SU-DHL-6 (cell line): ENCODE measurements at regions not wholly inside any gene's neighbourhood (a gene's known extent, or its start where the extent isn't known, plus 50 kb on each side); places are given as distances from the start of the nearest gene placed in this dataset.

ENCODE experiments used
- H2AFZ ChIP-seq: fragments of 200-600 bp; sonication (generic); 2 replicates; pipeline ENCODE4 v1.6.1; 2014; ENCODE audit warnings: low read depth, mild to moderate bottlenecking, moderate library complexity, mixed read lengths, antibody characterized with exemption, low read length; ENCODE audit not compliant: severe bottlenecking
- H3F3A ChIP-seq: fragments of 200-600 bp; shearing (Covaris generic); 2 replicates; pipeline ENCODE4 v1.6.0; 2016; ENCODE audit warnings: antibody characterized with exemption, mild to moderate bottlenecking; ENCODE audit not compliant: insufficient read depth
- H3K27ac ChIP-seq: fragments of 200-600 bp; sonication (generic); 2 replicates; pipeline ENCODE4 v1.5.1; 2016; ENCODE audit warnings: low read depth, mild to moderate bottlenecking, low read length, moderate library complexity, mixed read lengths
- H3K27me3 ChIP-seq: fragments of 200-600 bp; sonication (generic), shearing (Covaris generic); 2 replicates; pipeline ENCODE4 v1.6.0; 2014; ENCODE audit warnings: mild to moderate bottlenecking, low read length
- H3K36me3 ChIP-seq: fragments of 200-600 bp; sonication (generic); 2 replicates; pipeline ENCODE4 v1.6.1; 2014; ENCODE audit warnings: mild to moderate bottlenecking, low read length, mixed read lengths
- H3K4me2 ChIP-seq: fragments of 300-600, 200-600 bp; shearing (Covaris generic), sonication (generic); 2 replicates; pipeline ENCODE4 v1.6.0; 2014; ENCODE audit warnings: low read length, low read depth, mild to moderate bottlenecking; ENCODE audit not compliant: poor library complexity, severe bottlenecking
- H3K4me3 ChIP-seq: fragments of 200-600 bp; sonication (generic); 2 replicates; pipeline ENCODE4 v1.5.1; 2014; ENCODE audit warnings: antibody characterized with exemption, low read length, mild to moderate bottlenecking, mixed read lengths; ENCODE audit not compliant: insufficient read depth, poor library complexity, severe bottlenecking
- H3K79me2 ChIP-seq: fragments of 200-600 bp; sonication (generic); 2 replicates; pipeline ENCODE4 v1.6.1; 2014; ENCODE audit warnings: mild to moderate bottlenecking, low read length, moderate library complexity; ENCODE audit not compliant: insufficient read depth
- H3K9ac ChIP-seq: fragments of 200-600 bp; sonication (generic); 2 replicates; pipeline ENCODE4 v1.7.0; 2014; ENCODE audit warnings: mild to moderate bottlenecking, low read length
- H3K9me2 ChIP-seq: fragments of 200-600 bp; sonication (generic); replicated peaks from 2 replicates; pipeline ENCODE4 v1.6.1; 2014; ENCODE audit warnings: low read length; ENCODE audit not compliant: insufficient read depth
- H3K9me3 ChIP-seq: fragments of 200-600 bp; sonication (generic); 2 replicates; pipeline ENCODE4 v1.6.1; 2014; ENCODE audit warnings: low read length, mixed read lengths; ENCODE audit not compliant: insufficient read depth
- H4K20me1 ChIP-seq: fragments of 200-600 bp; sonication (generic); 2 replicates; pipeline ENCODE4 v1.6.1; 2014; ENCODE audit warnings: low read depth, mild to moderate bottlenecking, antibody characterized with exemption, low read length, moderate library complexity, mixed read lengths
- EZH2phosphoT487 ChIP-seq: fragments of 200-600 bp; sonication (generic), shearing (Covaris generic); conservative IDR thresholded peaks from 2 replicates; pipeline ENCODE4 v1.6.1; 2018; ENCODE audit warnings: mild to moderate bottlenecking, antibody characterized with exemption, low read length, moderate library complexity, mixed read lengths
- TF ChIP-seq, protein P1 (sequence below): fragments of 200-600 bp; sonication (generic); IDR thresholded peaks from one replicate; pipeline ENCODE4 v1.5.1; 2017; ENCODE audit warnings: antibody characterized with exemption, mild to moderate bottlenecking, low read length, moderate library complexity; ENCODE audit not compliant: insufficient read depth, poor library complexity, severe bottlenecking

GRCh38 chr11:13134066-13134465, 125.0 kb downstream of the RASSF10 start:
- no peaks in the 10 kb centered on the region for H3F3A ChIP-seq
- H3K4me2 ChIP-seq = no peak overlapping the region

DNA sequence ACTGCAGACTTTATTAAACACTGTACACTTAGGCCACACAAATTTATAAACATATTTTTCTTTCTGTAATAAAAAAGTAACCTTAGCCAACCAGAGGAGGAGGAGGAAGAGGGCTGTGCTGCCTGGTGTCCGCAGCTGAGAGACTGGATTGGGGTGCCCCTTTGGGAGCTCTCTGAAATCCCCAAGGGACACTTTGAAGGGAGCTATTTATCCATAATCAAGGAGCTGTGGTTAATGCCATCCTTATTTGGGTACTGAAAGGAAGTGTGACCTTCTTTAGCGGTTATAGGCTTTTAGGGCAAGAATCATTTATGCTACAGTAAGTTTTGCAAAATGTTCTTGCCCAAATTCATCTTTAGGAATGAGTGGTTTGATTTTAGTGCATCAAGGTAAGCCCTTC, 125.8 kb downstream of the RASSF10 start:
- Histone ChIP-seq H3K79me2 (no peaks in the 10 kb centered on the region), H3F3A (no peaks in the 10 kb centered on the region), H3K9me3 (no peaks in the 10 kb centered on the region), H2AFZ (no peak overlapping the region), H3K9me2 (no peaks in the 10 kb centered on the region), H3K4me3 (no peak overlapping the region), H3K9ac (no peak overlapping the region), H3K27me3 (no peaks in the 10 kb centered on the region), H3K36me3 (no peaks in the 10 kb centered on the region), H4K20me1 (no peaks in the 10 kb centered on the region), H3K27ac (no peak overlapping the region), H3K4me2 (no peak overlapping the region)
- TF ChIP-seq, protein P1, sequence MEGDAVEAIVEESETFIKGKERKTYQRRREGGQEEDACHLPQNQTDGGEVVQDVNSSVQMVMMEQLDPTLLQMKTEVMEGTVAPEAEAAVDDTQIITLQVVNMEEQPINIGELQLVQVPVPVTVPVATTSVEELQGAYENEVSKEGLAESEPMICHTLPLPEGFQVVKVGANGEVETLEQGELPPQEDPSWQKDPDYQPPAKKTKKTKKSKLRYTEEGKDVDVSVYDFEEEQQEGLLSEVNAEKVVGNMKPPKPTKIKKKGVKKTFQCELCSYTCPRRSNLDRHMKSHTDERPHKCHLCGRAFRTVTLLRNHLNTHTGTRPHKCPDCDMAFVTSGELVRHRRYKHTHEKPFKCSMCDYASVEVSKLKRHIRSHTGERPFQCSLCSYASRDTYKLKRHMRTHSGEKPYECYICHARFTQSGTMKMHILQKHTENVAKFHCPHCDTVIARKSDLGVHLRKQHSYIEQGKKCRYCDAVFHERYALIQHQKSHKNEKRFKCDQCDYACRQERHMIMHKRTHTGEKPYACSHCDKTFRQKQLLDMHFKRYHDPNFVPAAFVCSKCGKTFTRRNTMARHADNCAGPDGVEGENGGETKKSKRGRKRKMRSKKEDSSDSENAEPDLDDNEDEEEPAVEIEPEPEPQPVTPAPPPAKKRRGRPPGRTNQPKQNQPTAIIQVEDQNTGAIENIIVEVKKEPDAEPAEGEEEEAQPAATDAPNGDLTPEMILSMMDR = no peak
- no peak for TF ChIP-seq EZH2phosphoT487

More at GRCh38 chr11:13134066-13134465, 125.0 kb downstream of the RASSF10 start:
- no peak overlapping the region for H2AFZ ChIP-seq
- H3K4me3 ChIP-seq = no peak overlapping the region
- no peaks in the 10 kb centered on the region for H4K20me1 ChIP-seq
- no peaks in the 10 kb centered on the region for H3K9me3 ChIP-seq
- no peaks in the 10 kb centered on the region for H3K79me2 ChIP-seq
- H3K9ac ChIP-seq = no peak overlapping the region
- no peak overlapping the region for H3K27ac ChIP-seq
- H3K36me3 ChIP-seq = no peaks in the 10 kb centered on the region
- H3K9me2 ChIP-seq = no peaks in the 10 kb centered on the region
- no peak for TF ChIP-seq EZH2phosphoT487
- TF ChIP-seq, protein P1 = no peak
- no peaks in the 10 kb centered on the region for H3K27me3 ChIP-seq

DNA sequence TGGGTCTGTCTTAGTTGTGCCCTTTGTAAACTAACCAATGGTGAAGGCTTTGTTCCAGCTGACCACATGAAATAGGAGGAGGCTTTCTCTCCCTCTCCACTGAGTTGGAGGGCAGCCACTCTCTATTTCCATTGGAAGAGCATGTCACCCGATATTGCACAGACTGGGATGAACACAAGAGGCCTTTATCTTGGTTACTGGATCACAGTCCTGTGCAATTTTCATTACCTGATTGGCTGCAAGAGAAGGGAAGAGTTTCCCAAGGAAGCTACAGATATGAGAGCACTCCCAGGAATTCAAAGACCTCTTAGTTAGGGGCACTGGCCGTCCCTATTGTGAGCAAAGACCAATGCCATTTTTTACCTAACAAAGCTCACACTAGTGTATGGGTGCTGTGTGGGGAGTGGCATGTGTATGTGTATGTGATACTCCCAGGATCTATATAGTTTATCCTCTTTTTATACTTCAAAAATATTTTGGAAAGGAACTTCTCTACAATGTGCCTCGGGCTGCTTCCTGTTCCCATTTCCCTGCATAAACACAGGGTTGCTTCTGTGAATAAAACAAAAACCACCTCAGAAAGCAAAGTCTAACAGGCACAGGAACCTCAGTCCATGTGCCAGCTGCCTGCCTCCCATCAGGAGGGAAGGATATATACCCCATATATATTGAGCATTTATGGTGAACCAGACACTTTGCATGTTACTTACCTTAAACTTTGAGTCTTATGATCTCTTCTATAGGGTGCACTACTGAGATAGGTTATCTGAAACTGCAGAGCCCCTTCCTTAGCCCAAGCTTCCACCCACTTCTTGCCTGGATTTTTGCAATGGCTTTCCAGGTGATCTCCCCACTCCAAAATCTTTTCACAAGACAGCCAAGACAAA, 126.5 kb downstream of the RASSF10 start:
- Histone ChIP-seq H2AFZ (no peak overlapping the region), H3K4me2 (no peak overlapping the region)

More for the DNA sequence above, 126.5 kb downstream of the RASSF10 start:
- TF ChIP-seq, protein P1 = no peak
- no peak for TF ChIP-seq EZH2phosphoT487
- no peaks in the 10 kb centered on the region for H3K9me3 ChIP-seq
- no peaks in the 10 kb centered on the region for H3K79me2 ChIP-seq
- no peaks in the 10 kb centered on the region for H4K20me1 ChIP-seq
- no peaks in the 10 kb centered on the region for H3F3A ChIP-seq
- no peak overlapping the region for H3K9ac ChIP-seq
- H3K27me3 ChIP-seq = no peaks in the 10 kb centered on the region
- no peak overlapping the region for H3K4me3 ChIP-seq
- H3K27ac ChIP-seq = no peak overlapping the region
- no peaks in the 10 kb centered on the region for H3K36me3 ChIP-seq
- no peaks in the 10 kb centered on the region for H3K9me2 ChIP-seq
